ACHN (cell line): ENCODE measurements at regions not wholly inside any gene's neighbourhood (a gene's known extent, or its start where the extent isn't known, plus 50 kb on each side); places are given as distances from the start of the nearest gene placed in this dataset.
"Not testable (repeated sequence)": the region's sequence is repeated elsewhere in the genome, so short reads cannot be mapped to it uniquely, and the experiment has no call there.

ENCODE experiments used
- DNase-seq: peaks from one replicate; pipeline ENCODE4 v3.0.0-alpha.2; 2015
- in situ Hi-C: cut with HindIII; loops from 2 replicates; pipeline ENCODE4 v1.10.0; 2017; ENCODE audit warnings: low sequenced_read_pairs, low pct_ligation_motif_present, low pct_unique_long_range_greater_than_20kb

- in situ Hi-C loops = no loop called here
- DNase-seq = no peak
Observed at GRCh38 chr3:96449803-96450202, 364.6 kb upstream of the EPHA6 start.

DNA sequence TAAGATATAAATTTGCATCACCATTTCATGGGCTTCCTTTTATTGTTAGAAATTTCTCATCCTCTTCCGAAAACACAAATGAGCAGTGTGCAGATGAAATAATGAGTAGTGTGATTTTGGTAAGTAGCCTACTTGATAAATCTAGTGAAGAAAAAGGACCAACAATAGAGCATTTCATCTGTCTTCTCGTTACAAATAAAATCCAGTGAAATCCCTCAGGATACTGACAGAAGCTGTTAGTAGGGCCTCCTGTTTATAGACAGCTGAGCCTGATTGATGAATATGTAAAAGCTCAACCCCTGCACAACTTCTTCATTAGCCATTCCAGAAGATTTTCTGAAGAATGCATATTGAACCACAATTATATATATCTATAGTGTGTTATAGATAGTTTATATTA, 363.7 kb upstream of the EPHA6 start:
- in situ Hi-C loops = no loop called here
- no peak for DNase-seq

DNA sequence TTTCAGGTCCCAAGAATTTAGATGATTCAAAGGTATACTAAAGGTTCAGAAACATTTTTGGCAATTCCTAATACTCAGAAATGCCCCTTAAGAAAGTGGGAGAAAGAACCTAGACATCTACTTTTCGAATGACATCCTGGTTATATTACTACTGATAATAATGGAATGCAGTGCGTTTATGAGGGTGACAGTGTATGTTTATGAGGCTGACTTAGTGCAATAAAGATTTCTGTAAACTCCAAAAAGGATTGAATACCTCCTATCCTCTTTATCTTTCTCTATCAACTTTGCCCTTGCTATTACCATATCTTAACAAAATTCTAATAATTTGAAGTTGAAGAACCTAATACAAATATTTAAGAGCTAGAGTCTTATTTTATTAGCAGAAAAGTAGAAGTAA, 348.9 kb upstream of the EPHA6 start:
- in situ Hi-C loops = no loop called here
- DNase-seq = no peak

DNA sequence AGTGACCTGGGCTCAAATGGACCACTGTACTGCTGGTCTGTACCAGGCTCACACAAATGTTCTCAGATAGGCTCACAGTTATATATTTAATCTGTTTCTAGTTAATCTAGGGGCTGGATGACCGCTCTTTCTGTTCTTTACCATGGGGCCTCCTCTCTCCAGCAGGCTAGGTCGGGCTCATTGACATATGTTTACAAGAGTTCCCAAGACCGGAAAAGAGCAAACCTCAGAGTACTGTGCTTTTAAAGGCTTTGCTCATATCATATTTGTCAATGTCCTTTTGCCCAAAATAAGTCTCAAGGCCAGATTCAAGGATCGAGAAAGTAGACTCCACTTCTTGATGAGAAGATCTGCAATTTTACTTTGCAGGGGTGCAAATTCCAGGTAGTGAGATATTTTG, 348.0 kb upstream of the EPHA6 start:
- no peak for DNase-seq
- in situ Hi-C loops = no loop called here

- in situ Hi-C loops = no loop called here
Observed at GRCh38 chr3:96467639-96468038, 346.8 kb upstream of the EPHA6 start.

GRCh38 chr3:96478496-96478895, 335.9 kb upstream of the EPHA6 start:
- DNase-seq = no peak
- in situ Hi-C loops = no loop called here

More at GRCh38 chr3:96467639-96468038, 346.8 kb upstream of the EPHA6 start:
- no peak for DNase-seq

DNA sequence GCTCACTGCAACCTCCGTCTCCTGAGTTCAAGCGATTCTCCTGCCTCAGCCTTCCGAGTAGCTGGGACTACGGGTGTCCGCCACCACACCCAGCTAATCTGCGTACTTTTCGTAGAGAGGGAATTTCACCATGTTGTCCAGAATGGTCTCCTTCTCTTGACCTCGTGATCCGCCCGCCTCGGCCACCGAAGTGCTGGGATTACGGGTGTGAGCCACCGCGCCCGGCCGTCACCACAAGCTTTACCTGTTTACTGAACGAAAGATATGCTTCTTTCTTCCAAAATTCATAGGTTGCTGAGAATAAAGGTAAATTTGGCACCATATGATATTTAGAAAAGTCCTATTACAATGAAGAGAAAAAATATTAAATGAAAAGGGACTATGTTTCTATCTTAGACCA, 333.5 kb upstream of the EPHA6 start:
- in situ Hi-C loops = no loop called here
- DNase-seq = no peak

DNA sequence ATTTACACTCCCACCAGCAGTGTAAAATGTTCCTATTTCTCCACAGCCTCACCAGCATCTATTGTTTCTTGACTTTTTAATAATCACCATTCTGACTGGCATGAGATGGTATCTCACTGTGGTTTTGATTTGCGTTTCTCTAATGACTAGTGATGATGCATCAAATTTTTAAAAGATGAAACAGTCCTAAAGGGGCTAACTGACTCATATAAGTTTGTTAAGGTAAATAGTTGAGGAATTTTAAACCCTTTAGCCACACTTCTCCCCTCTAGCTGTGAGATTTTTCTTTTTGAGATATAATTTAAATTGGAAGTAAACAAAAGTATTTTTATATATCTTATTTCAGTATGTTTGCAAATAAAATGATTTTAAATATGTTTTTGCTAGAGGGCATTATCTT, 331.2 kb upstream of the EPHA6 start:
- in situ Hi-C loops, DNase-seq: not testable (repeated sequence)

DNA sequence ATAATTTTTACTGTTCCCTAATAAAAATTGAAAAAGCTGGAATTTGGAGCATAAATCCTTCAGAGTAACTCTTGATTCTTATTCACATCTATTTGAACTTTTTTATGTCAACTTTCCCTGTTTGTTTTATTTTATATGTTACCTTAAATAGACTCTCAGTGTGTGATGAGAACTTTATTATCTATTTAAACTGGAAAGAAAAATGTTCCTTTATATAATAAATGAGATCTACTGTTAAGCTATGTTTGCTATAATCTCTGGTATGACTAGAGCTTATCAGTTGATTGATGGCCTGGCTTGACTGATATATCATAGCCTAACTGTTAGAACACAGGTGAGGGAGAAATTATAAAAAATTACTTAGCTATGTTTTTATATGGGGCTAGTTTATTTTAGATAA, 330.6 kb upstream of the EPHA6 start:
- in situ Hi-C loops = no loop called here
- DNase-seq = no peak

DNA sequence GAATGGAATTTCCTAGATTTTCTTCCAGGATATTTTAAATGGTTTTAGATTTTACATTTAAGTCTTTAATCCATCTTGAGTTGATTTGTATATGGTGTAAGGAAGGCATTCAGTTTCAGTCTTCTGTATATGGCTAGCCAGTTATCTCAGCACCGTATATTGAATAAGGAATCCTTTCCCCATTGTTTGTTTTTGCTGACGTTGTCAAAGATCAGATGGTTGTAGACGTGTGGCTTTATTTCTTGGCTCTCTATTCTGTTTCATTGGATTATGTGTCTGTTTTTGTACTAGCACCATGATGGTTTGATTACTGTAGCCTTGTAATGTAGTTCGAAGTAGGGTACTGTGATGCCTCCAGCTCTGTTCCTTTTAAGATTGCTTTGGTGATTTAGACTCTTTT, 325.7 kb upstream of the EPHA6 start:
- no peak for DNase-seq
- in situ Hi-C loops = no loop called here

- in situ Hi-C loops = no loop called here
- no peak for DNase-seq
Observed at GRCh38 chr3:96491023-96491422, 323.4 kb upstream of the EPHA6 start.

- in situ Hi-C loops = no loop called here
- DNase-seq = no peak
Observed at GRCh38 chr3:96491868-96492267, 322.5 kb upstream of the EPHA6 start.

DNA sequence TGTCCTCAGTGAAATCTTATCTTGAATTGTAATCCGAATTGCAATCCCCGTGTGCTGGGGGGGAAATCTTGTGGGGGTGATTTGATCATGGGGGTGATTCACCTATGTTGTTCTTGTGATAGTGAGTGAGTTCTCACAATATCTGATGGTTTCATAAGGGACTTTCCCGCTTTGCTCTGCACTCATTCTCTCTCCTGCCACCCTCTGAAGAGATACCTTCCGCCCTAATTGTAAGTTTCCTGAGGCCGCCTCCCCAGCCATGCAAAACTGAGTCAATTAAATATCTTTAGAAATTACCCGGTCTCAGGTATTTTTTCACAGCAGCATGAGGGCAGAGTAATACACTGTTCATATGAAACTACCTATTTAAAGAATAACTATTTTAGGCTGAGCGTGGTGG, 304.1 kb upstream of the EPHA6 start:
- no peak for DNase-seq
- in situ Hi-C loops = no loop called here

GRCh38 chr3:96537165-96537564, 277.2 kb upstream of the EPHA6 start:
- no peak for DNase-seq
- in situ Hi-C loops = no loop called here

GRCh38 chr3:96538186-96538585, 276.2 kb upstream of the EPHA6 start:
- DNase-seq = no peak
- in situ Hi-C loops = no loop called here

DNA sequence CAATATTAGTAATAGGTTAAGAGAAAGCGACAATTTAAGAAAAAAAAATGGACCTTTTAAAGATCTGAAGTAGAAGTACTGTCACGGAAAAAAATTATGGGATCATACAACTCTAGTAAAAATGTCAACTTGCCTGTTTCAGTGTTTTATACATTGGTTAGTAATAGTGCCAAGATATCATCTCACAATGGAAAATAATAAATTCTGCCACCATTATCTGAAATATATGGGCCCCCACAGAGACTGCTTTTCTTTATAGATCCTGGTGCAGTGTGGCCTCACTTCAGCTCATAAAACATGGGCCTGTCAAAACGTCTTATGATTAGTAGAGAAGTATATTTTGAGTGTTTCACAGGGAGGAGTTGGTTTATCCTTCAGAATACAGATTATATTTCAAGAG, 266.3 kb upstream of the EPHA6 start:
- in situ Hi-C loops = no loop called here
- DNase-seq = no peak

- DNase-seq = no peak
- in situ Hi-C loops = no loop called here
Observed at GRCh38 chr3:96576935-96577334, 237.5 kb upstream of the EPHA6 start.

GRCh38 chr3:96584066-96584465, 230.3 kb upstream of the EPHA6 start:
- in situ Hi-C loops = no loop called here
- DNase-seq = no peak

GRCh38 chr3:96606865-96607264, 207.5 kb upstream of the EPHA6 start:
- DNase-seq, in situ Hi-C loops: not testable (repeated sequence)

- in situ Hi-C loops = no loop called here
- DNase-seq = no peak
Observed at GRCh38 chr3:96619475-96619874, 194.9 kb upstream of the EPHA6 start.

GRCh38 chr3:96622878-96623277, 191.5 kb upstream of the EPHA6 start:
- DNase-seq = no peak
- in situ Hi-C loops = no loop called here
